GM12878 (cell line): ENCODE measurements at regions not wholly inside any gene's neighbourhood (a gene's known extent, or its start where the extent isn't known, plus 50 kb on each side); places are given as distances from the start of the nearest gene placed in this dataset.

Experiments used
- ATAC-seq: fragments of 200-7000 bp; cut with Tn5 transposase; 3 replicates; pipeline ENCODE4 v1.9.1; 2020; ENCODE audit warnings: mild to moderate bottlenecking, moderate library complexity
- BruUV-seq: library from RNA; stranded (reverse); fragments of 400-500 nt; replicated peaks from 2 replicates; lab custom pipeline; 2021; lab: Mats Ljungman, UMichigan
- CTCF ChIA-PET: fragments of 300-600 bp; sonication (Branson Sonifier 250); formaldehyde crosslinking; extraction: SDS; loops from one replicate; lab custom pipeline; 2021; ENCODE audit warnings: inconsistent platforms; lab: Yijun Ruan, JAX
- POLR2A ChIA-PET: fragments of 350-600 bp; formaldehyde crosslinking; extraction: SDS; loops from one replicate; lab custom pipeline; 2021; ENCODE audit warnings: inconsistent platforms; lab: Charles Lee
- RAD21 ChIA-PET: fragments of 300-600 bp; sonication (Branson Sonifier 250); formaldehyde crosslinking; loops from one replicate; lab custom pipeline; 2023; ENCODE audit warnings: antibody characterized with exemption; ENCODE audit not compliant: unreplicated experiment; lab: Charles Lee
- SMC1A ChIA-PET: fragments of 300-600 bp; sonication (Branson Sonifier 250); formaldehyde crosslinking; loops from one replicate; lab custom pipeline; 2023; ENCODE audit not compliant: unreplicated experiment, uncharacterized antibody; lab: Charles Lee
- DNase-seq: peaks from one replicate; pipeline ENCODE4 v3.0.0-alpha.2; 2011; ENCODE audit warnings: low read depth, low spot score
- FAIRE-seq: peaks from 3 replicates; lab custom pipeline; 2011; peaks lifted over from hg19 to GRCh38; lab: Jason Lieb, UNC
- H2AFZ ChIP-seq: 2 replicates; pipeline ENCODE4 v1.6.0; 2011; ENCODE audit warnings: low read depth, low read length, control low read depth; ENCODE audit not compliant: control insufficient read depth
- H3K27ac ChIP-seq: 2 replicates; pipeline ENCODE4 v1.5.1; 2011; ENCODE audit warnings: control low read depth; ENCODE audit not compliant: control insufficient read depth, insufficient read depth
- H3K27me3 ChIP-seq, 2 experiments: replicated peaks in 1 of 2; 2 replicates each; pipeline versions ENCODE4 v1.6.0 to v1.6.1; 2011; ENCODE audit warnings: low read length in 1 of 2; ENCODE audit not compliant: control insufficient read depth in 2 of 2, insufficient read depth in 2 of 2
- H3K36me3 ChIP-seq, 2 experiments: 2 replicates each; pipeline ENCODE4 v1.5.1; 2011; ENCODE audit warnings: low read length in 1 of 2; ENCODE audit not compliant: control insufficient read depth in 2 of 2, insufficient read depth in 2 of 2
- H3K4me1 ChIP-seq: 2 replicates; pipeline ENCODE4 v1.6.1; 2011; ENCODE audit warnings: mild to moderate bottlenecking, low read length, moderate library complexity, mixed read lengths; ENCODE audit not compliant: control insufficient read depth, insufficient read depth
- H3K4me2 ChIP-seq: 2 replicates; pipeline ENCODE4 v1.6.0; 2011; ENCODE audit warnings: control low read depth; ENCODE audit not compliant: control insufficient read depth, insufficient read depth
- H3K4me3 ChIP-seq: fragments of 200-600 bp; sonication (generic); 2 replicates; pipeline ENCODE4 v1.5.1; 2016
- H3K79me2 ChIP-seq: 2 replicates; pipeline ENCODE4 v1.6.0; 2011; ENCODE audit warnings: low read length; ENCODE audit not compliant: control insufficient read depth, insufficient read depth
- H3K9ac ChIP-seq: 2 replicates; pipeline ENCODE4 v1.8.0; 2011; ENCODE audit warnings: low read length, control low read depth, mixed read lengths; ENCODE audit not compliant: control insufficient read depth, insufficient read depth
- H3K9me3 ChIP-seq: replicated peaks from 3 replicates; pipeline ENCODE4 v1.5.1; 2011; ENCODE audit warnings: mild to moderate bottlenecking, low read length; ENCODE audit not compliant: control insufficient read depth, insufficient read depth
- H4K20me1 ChIP-seq: 2 replicates; pipeline ENCODE4 v1.6.0; 2011; ENCODE audit not compliant: control insufficient read depth, insufficient read depth
- ASH2L ChIP-seq: fragments of 300-600, 200-600 bp; sonication (generic); IDR thresholded peaks from 2 replicates; pipeline ENCODE4 v1.6.1; 2017; ENCODE audit warnings: low read depth, mild to moderate bottlenecking, borderline replicate concordance
- CTCF ChIP-seq, 3 experiments: IDR thresholded peaks in 2 of 3; conservative IDR thresholded peaks in 1 of 3; 2 replicates each; pipeline ENCODE4 v1.5.1; 2011; ENCODE audit warnings: low read depth in 3 of 3, low read length in 3 of 3, mild to moderate bottlenecking in 3 of 3, control low read depth in 2 of 3, moderate library complexity in 2 of 3, inconsistent platforms in 1 of 3, mixed read lengths in 1 of 3; ENCODE audit not compliant: control insufficient read depth in 2 of 3, insufficient read depth in 1 of 3; ENCODE audit errors: extremely low read depth in 1 of 3
- IRF5 ChIP-seq: fragments of 450-650 bp; IDR thresholded peaks from 2 replicates; pipeline ENCODE4 v1.6.1; 2017; ENCODE audit warnings: borderline replicate concordance
- MYC ChIP-seq: IDR thresholded peaks from 2 replicates; pipeline ENCODE4 v1.6.1; 2011; ENCODE audit warnings: mild to moderate bottlenecking, low read length, moderate library complexity, inconsistent platforms; ENCODE audit not compliant: insufficient read depth, insufficient replicate concordance, insufficient read length, severe bottlenecking
- NFYA ChIP-seq: IDR thresholded peaks from 2 replicates; pipeline ENCODE4 v1.6.1; 2011; ENCODE audit warnings: low read depth, mild to moderate bottlenecking, low read length, improper control_type of control experiment, borderline replicate concordance
- RAD51 ChIP-seq: fragments of 450-650 bp; IDR thresholded peaks from 2 replicates; pipeline ENCODE4 v1.6.1; 2016; ENCODE audit warnings: moderate library complexity, mild to moderate bottlenecking, inconsistent platforms
- RBBP5 ChIP-seq: fragments of 200-600 bp; sonication (generic); conservative IDR thresholded peaks from 2 replicates; pipeline ENCODE4 v1.6.1; 2016
- STAT1 ChIP-seq: fragments of 450-650 bp; conservative IDR thresholded peaks from 2 replicates; pipeline ENCODE4 v1.6.1; 2014; ENCODE audit warnings: antibody characterized with exemption, mild to moderate bottlenecking
- WRNIP1 ChIP-seq: IDR thresholded peaks from 2 replicates; pipeline ENCODE4 v1.6.1; 2011; ENCODE audit warnings: low read depth, low read length, improper control_type of control experiment, borderline replicate concordance
- ZNF217 ChIP-seq: fragments of 450-650 bp; IDR thresholded peaks from 2 replicates; pipeline ENCODE4 v1.6.1; 2017; ENCODE audit warnings: antibody characterized with exemption, mild to moderate bottlenecking
- WGBS: methylation state at CpG from one replicate; pipeline ENCODE4 v1.1.6; 2016; ENCODE audit warnings: low lambda C conversion rate; ENCODE audit not compliant: insufficient replicate concordance, insufficient coverage; ENCODE audit errors: missing lambda C conversion rate; 5-methylcytosine and 5-hydroxymethylcytosine counted together
- in situ Hi-C: fragments of 300-500 bp; cut with MboI; formaldehyde crosslinking; loops from 9 replicates; pipeline ENCODE4 v1.14.3; 2018; ENCODE audit warnings: mixed read lengths
- intact Hi-C: fragments of 100-400 bp; cut with micrococcal nuclease; formaldehyde crosslinking; loops from one replicate; pipeline ENCODE4 v1.14.2; 2022; ENCODE audit not compliant: unreplicated experiment

- intact Hi-C loops: no loop called here
- CTCF ChIA-PET: no interaction called here
- in situ Hi-C loops: no loop called here
- Histone ChIP-seq H3K4me2 (no peak overlapping the region), H3K27ac (no peak overlapping the region), H3K9ac (no peak overlapping the region), H3K9me3 (no peaks in the 10 kb centered on the region), H3K36me3 (no peaks in the 10 kb centered on the region), H3K4me3 (no peak overlapping the region), H2AFZ (no peak overlapping the region), H4K20me1 (no peaks in the 10 kb centered on the region)
- no peak for ATAC-seq
- SMC1A ChIA-PET: no interaction called here
- BruUV-seq: no TSS peak
- WGBS: 40% methylated on average over 6 of the region's 6 CpGs
- POLR2A ChIA-PET: no interaction called here
- no peak for TF ChIP-seq IRF5
- TF ChIP-seq MYC: no peak
- no peak for TF ChIP-seq RAD51
- TF ChIP-seq ZNF217: no peak
- no peak for TF ChIP-seq CTCF (IDR thresholded peaks at IDR 0.05 in 2 of 3, conservative IDR thresholded peaks at IDR 0.05 in 1 of 3; ENCODE audit: control insufficient read depth in 2 of 3, extremely low read depth in 1 of 3, insufficient read depth in 1 of 3, low read depth in 3 of 3, low read length in 3 of 3)
- no peak for TF ChIP-seq ASH2L
- TF ChIP-seq STAT1: no peak
- no peak for TF ChIP-seq RBBP5
- no peak for TF ChIP-seq NFYA
- TF ChIP-seq WRNIP1: no peak
- TF ChIP-seq, all 136 proteins: peak for 0
- H3K4me1 ChIP-seq: no peaks in the 10 kb centered on the region
- RAD21 ChIA-PET: no interaction called here
- no peaks in the 10 kb centered on the region for H3K79me2 ChIP-seq
- no peak for FAIRE-seq
- H3K27me3 ChIP-seq: 0 out of 4 replicates have a peak, but pooled peaks cover 0 to 2% of the 10 kb centered on the region in 2 experiments
- DNase-seq: no peak
Measured at GRCh38 chr11:11731311-11732083, 109.7 kb upstream of the GALNT18 start.
